Osteocyte (in vitro differentiated cells): ENCODE measurements at regions not wholly inside any gene's neighbourhood (a gene's known extent, or its start where the extent isn't known, plus 50 kb on each side); places are given as distances from the start of the nearest gene placed in this dataset.

Source experiments
- DNase-seq: peaks from one replicate; pipeline ENCODE4 v3.0.0; 2021; ENCODE audit warnings: mixed read lengths; ENCODE audit not compliant: unreplicated experiment; ENCODE audit errors: extremely low spot score
- H3K27ac Mint-ChIP-seq: one replicate; pipeline ENCODE4 v1.8.0; 2021; ENCODE audit warnings: mild to moderate bottlenecking, mixed read lengths; ENCODE audit not compliant: unreplicated experiment
- H3K27me3 Mint-ChIP-seq: one replicate; pipeline ENCODE4 v1.8.0; 2021; ENCODE audit warnings: mixed read lengths; ENCODE audit not compliant: unreplicated experiment
- H3K36me3 Mint-ChIP-seq: one replicate; pipeline ENCODE4 v1.8.0; 2021; ENCODE audit warnings: mixed read lengths; ENCODE audit not compliant: unreplicated experiment
- H3K4me1 Mint-ChIP-seq: one replicate; pipeline ENCODE4 v1.8.0; 2021; ENCODE audit warnings: mixed read lengths; ENCODE audit not compliant: unreplicated experiment
- H3K4me3 Mint-ChIP-seq: one replicate; pipeline ENCODE4 v1.8.0; 2021; ENCODE audit warnings: mild to moderate bottlenecking, moderate library complexity, mixed read lengths; ENCODE audit not compliant: unreplicated experiment
- H3K9me3 Mint-ChIP-seq: one replicate; pipeline ENCODE4 v1.8.0; 2021; ENCODE audit warnings: mixed read lengths; ENCODE audit not compliant: unreplicated experiment
- TF ChIP-seq, protein P1 (sequence below): fragments of 200-600 bp; sonication (generic); IDR thresholded peaks from 2 replicates; pipeline ENCODE4 v1.5.0; 2021; ENCODE audit warnings: antibody characterized with exemption, mild to moderate bottlenecking, moderate library complexity

DNA sequence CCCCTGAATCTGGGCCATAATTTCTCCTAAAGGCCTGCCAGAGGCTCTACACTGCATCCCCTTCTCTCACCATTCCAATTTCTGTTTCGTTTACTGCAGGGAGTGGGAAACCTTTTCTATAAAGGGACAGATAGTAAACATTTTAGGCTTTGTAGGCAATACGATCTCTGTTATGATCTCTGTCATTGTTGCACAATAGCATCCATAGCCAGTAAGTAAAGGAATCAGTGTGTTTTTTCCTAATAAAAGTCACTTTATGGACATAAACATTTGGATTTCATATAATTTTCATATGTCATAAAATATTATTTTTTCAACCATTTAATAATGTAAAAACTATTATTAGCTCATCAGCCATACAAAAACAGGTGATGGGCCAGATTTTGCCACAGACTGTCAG lies 531.7 kb downstream of the DSC3 start:
- TF ChIP-seq, protein P1, sequence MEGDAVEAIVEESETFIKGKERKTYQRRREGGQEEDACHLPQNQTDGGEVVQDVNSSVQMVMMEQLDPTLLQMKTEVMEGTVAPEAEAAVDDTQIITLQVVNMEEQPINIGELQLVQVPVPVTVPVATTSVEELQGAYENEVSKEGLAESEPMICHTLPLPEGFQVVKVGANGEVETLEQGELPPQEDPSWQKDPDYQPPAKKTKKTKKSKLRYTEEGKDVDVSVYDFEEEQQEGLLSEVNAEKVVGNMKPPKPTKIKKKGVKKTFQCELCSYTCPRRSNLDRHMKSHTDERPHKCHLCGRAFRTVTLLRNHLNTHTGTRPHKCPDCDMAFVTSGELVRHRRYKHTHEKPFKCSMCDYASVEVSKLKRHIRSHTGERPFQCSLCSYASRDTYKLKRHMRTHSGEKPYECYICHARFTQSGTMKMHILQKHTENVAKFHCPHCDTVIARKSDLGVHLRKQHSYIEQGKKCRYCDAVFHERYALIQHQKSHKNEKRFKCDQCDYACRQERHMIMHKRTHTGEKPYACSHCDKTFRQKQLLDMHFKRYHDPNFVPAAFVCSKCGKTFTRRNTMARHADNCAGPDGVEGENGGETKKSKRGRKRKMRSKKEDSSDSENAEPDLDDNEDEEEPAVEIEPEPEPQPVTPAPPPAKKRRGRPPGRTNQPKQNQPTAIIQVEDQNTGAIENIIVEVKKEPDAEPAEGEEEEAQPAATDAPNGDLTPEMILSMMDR = no peak
- Mint-ChIP-seq H3K27me3 (peaks cover 2% of the 10 kb centered on the region), H3K4me1 (no peaks in the 10 kb centered on the region), H3K9me3 (no peaks in the 10 kb centered on the region), H3K36me3 (no peaks in the 10 kb centered on the region), H3K27ac (no peak overlapping the region), H3K4me3 (no peak overlapping the region)
- no peak for DNase-seq

DNA sequence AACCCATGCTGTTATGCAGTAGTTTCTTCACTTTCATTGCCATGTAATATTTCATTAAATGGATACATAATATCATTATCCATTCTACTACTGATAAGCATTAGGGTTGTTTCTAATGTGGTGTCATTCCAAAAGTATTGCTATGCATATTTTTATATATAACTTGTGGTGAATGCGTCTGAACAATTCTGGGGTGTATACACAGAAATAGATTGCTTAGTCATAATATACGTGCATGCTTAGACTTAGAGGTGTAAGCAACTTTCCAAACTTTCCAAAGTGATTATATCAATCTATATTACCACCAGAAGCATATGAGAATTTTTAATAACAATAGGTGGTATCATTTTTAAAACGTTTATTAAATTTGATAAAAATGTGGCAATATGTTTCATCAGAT lies 540.9 kb downstream of the DSC3 start:
- Mint-ChIP-seq H3K36me3 (no peaks in the 10 kb centered on the region), H3K27ac (no peak overlapping the region), H3K4me3 (no peak overlapping the region), H3K27me3 (no peaks in the 10 kb centered on the region), H3K9me3 (peaks cover 4% of the 10 kb centered on the region), H3K4me1 (no peaks in the 10 kb centered on the region)
- TF ChIP-seq, protein P1 = no peak
- no peak for DNase-seq

DNA sequence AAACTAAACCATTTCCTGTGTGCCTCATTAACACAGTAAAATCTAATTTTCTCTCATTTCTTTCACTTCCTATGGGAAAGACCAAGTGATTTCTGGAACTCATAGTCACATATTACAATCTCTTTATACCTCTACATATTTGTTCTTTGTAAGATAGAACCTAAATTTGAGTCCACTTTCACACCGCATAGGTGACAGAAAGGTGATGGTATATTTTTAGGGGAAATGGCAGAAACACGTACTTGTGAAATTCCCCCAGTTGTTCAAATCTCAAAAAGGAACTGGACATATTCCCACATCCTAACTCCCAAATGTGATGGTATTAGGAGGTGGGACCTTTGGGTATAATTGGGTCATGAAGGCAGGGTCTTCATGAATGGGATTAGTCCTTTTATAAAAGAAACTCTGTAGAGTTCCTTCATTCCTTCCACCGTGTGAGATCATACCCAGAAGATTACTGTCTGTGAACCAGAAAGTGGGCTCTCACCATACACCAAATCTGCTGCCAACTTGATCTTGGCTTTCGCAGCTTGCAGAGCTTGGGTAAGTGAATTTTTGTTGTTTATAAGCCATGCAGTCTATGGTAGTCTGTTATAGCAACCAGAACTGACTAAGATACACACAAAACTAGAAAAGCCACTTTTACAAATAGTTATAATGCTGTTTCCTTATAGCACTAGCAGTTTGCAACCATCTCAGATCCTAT lies 542.1 kb downstream of the DSC3 start:
- Mint-ChIP-seq H3K36me3 (no peaks in the 10 kb centered on the region), H3K4me1 (no peaks in the 10 kb centered on the region), H3K9me3 (peaks cover 4% of the 10 kb centered on the region), H3K4me3 (no peak overlapping the region), H3K27me3 (no peaks in the 10 kb centered on the region), H3K27ac (no peak overlapping the region)
- TF ChIP-seq, protein P1 = no peak
- DNase-seq = no peak

DNA sequence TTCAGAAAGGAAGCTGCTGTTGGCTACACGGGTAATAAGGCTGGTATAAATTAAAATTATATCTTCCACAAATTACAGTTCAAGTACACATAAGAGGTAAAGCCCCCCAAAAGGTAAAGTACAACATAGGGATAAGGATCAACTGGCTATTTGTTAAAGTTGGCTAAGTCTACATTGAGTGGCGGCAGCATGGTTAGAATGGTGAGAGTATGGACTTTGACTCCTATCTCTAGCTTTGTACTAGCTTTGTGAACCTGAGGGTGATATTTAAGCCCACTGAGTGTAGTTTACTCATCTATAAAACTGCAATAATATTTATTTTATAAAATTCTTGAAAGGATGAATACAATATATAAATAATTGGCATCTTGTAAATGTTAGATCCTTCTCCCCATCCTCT lies 542.8 kb downstream of the DSC3 start:
- H3K27ac Mint-ChIP-seq = no peak overlapping the region
- DNase-seq = no peak
- TF ChIP-seq, protein P1 = no peak
- peaks cover 4% of the 10 kb centered on the region for H3K9me3 Mint-ChIP-seq
- H3K36me3 Mint-ChIP-seq = no peaks in the 10 kb centered on the region
- H3K4me1 Mint-ChIP-seq = peaks cover 1% of the 10 kb centered on the region
- H3K4me3 Mint-ChIP-seq = no peak overlapping the region
- no peaks in the 10 kb centered on the region for H3K27me3 Mint-ChIP-seq

DNA sequence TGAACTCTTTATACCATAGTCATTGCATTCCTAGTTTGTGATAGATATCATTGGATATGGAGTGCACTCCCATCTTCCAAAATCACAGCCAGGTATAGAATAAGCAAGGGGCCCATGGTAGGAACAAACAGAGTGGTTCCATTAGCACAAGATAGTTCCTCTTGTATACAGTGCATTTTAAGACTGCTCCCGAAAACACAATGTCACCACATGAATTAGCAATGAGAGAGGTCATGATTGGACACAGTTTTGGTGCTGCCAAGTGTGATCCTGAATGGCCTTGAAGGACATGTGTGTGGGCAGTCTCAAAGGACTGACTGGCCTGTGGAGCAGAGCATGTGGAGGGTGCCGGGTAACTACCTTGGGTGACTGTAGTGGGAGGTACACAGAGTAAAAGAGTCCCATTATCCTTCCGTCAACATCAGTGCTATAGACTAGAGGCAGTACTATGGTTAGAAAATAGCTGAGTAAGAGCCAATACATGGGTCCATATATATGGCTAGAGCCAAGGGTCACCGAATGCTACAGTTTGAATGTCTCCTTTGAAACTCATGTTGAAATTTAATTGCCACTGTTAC lies 549.9 kb downstream of the DSC3 start:
- Mint-ChIP-seq H3K27ac (no peak overlapping the region), H3K4me3 (no peak overlapping the region), H3K9me3 (no peaks in the 10 kb centered on the region), H3K36me3 (no peaks in the 10 kb centered on the region), H3K4me1 (peaks cover 41% of the 10 kb centered on the region), H3K27me3 (no peaks in the 10 kb centered on the region)
- DNase-seq = no peak
- TF ChIP-seq, protein P1 = no peak
